ENCODE measurements at regions not wholly inside any gene's neighbourhood (a gene's known extent, or its start where the extent isn't known, plus 50 kb on each side); places are given as distances from the start of the nearest gene placed in this dataset.

- no peak for DNase-seq (ENCODE audit: low read depth)
- no peak overlapping the region for H3K4me3 ChIP-seq (ENCODE audit: low read depth, low read length)
- TF ChIP-seq, protein P1, sequence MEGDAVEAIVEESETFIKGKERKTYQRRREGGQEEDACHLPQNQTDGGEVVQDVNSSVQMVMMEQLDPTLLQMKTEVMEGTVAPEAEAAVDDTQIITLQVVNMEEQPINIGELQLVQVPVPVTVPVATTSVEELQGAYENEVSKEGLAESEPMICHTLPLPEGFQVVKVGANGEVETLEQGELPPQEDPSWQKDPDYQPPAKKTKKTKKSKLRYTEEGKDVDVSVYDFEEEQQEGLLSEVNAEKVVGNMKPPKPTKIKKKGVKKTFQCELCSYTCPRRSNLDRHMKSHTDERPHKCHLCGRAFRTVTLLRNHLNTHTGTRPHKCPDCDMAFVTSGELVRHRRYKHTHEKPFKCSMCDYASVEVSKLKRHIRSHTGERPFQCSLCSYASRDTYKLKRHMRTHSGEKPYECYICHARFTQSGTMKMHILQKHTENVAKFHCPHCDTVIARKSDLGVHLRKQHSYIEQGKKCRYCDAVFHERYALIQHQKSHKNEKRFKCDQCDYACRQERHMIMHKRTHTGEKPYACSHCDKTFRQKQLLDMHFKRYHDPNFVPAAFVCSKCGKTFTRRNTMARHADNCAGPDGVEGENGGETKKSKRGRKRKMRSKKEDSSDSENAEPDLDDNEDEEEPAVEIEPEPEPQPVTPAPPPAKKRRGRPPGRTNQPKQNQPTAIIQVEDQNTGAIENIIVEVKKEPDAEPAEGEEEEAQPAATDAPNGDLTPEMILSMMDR (IDR thresholded peaks at IDR 0.05; ENCODE audit: insufficient read depth, low read depth, low read length): no peak
These were observed 237.4 kb downstream of the RRAGC start for GRCh38 chr1:38622197-38622596.

DNA sequence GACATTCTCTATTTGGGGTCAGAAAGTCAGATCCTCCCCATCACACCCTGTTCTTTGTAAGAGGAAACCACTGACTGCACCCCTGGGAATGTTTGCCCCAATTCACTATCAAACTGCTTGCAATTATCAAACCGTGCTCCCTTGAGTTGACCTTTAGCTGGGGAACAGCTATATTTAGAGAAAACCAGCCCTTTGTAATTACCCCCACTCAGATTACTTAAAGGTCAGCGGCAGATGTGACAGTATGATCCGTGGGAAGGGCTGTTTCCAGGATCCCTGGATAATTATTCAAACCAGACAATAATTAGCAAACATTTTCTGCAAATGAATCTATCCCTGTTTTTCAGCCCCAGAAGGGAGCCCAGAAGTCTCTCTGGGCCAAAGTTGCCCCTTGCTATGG lies 242.7 kb downstream of the RRAGC start:
- no peak for DNase-seq (ENCODE audit: low read depth)
- TF ChIP-seq, protein P1 (IDR thresholded peaks at IDR 0.05; ENCODE audit: insufficient read depth, low read depth, low read length): no peak
- no peak overlapping the region for H3K4me3 ChIP-seq (ENCODE audit: low read depth, low read length)

DNA sequence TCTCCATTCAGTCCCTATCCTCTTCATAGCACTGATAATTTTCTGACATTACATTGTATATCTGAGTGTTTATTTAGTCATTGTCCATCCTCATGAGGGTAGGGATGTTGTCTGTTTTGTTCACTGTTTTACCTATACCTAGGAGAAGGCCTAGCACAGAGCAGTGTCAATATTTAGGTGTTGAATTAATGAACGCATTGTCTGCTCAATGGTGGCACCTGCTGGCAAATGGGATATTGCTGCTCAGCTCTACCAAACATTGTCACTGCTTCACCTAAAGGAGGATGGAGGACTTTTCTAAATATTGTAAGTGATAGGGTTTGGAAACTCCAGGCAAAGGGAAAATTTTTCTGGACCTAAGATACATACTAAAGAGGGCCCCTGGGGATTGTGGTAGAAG lies 243.9 kb downstream of the RRAGC start:
- no peak for DNase-seq (ENCODE audit: low read depth)
- no peak overlapping the region for H3K4me3 ChIP-seq (ENCODE audit: low read depth, low read length)

DNA sequence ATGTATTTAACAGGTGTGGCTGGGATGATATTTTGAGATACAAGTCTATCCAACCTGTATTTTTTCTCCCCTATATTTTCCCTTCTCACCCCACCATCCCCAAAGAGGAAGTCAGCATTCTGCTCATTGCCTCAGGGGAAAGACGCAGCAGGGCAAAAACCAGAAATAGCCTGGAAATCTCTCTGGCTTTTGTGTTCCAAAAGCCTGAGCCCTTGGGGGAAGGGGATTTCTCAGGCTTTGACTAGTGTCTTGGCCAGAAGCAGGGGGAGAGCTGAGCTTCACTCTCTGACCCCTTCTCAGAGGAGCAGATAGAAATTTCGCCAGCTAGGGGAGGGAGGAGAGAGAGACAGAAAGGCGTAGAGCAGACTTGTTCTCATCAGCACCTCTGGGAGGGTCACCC lies 244.7 kb downstream of the RRAGC start:
- no peak for DNase-seq (ENCODE audit: low read depth)
- H3K4me3 ChIP-seq (ENCODE audit: low read depth, low read length): no peak overlapping the region

More for the DNA sequence above, 243.9 kb downstream of the RRAGC start:
- TF ChIP-seq, protein P1 (IDR thresholded peaks at IDR 0.05; ENCODE audit: insufficient read depth, low read depth, low read length): no peak

GRCh38 chr1:38613996-38614395 lies 245.6 kb downstream of the RRAGC start:
- TF ChIP-seq, protein P1 (IDR thresholded peaks at IDR 0.05; ENCODE audit: insufficient read depth, low read depth, low read length): no peak
- DNase-seq (ENCODE audit: low read depth): no peak
- H3K4me3 ChIP-seq (ENCODE audit: low read depth, low read length): no peak overlapping the region

More for the DNA sequence above, 244.7 kb downstream of the RRAGC start:
- TF ChIP-seq, protein P1 (IDR thresholded peaks at IDR 0.05; ENCODE audit: insufficient read depth, low read depth, low read length): no peak

GRCh38 chr1:38612951-38613350 lies 246.6 kb downstream of the RRAGC start:
- DNase-seq (ENCODE audit: low read depth): no peak
- H3K4me3 ChIP-seq (ENCODE audit: low read depth, low read length): no peak overlapping the region
- TF ChIP-seq, protein P1 (IDR thresholded peaks at IDR 0.05; ENCODE audit: insufficient read depth, low read depth, low read length): no peak

DNA sequence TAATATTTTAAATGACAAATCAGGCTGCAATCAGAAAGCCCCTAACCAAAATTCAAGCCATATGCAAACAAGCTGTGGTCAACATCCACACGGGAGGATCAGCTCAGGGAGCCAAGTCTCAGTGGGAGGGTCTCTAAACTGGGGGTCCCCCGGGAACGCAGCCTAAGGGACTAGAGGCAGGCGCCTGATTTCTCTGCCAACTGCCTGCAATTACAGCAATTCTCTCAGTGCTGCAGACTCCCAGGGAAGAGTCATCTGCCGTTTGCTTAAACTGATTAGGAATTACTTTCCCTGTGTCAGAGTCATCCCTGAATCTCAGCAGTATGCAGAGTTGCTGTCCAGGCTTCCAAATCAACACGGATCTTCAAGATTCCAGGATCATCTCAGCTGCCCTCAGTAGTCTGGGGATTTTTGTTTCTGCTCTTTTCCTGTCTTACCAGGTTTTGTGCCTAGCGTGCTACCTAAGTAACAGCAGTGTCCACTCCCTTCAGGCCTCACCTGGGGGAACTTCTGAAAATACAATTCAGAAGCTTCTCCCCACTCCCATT lies 247.8 kb downstream of the RRAGC start:
- no peak for DNase-seq (ENCODE audit: low read depth)
- TF ChIP-seq, protein P1 (IDR thresholded peaks at IDR 0.05; ENCODE audit: insufficient read depth, low read depth, low read length): no peak
- no peak overlapping the region for H3K4me3 ChIP-seq (ENCODE audit: low read depth, low read length)

Measured in fibroblast of villous mesenchyme (primary cell).